H7 (cell line): ENCODE measurements at regions not wholly inside any gene's neighbourhood (a gene's known extent, or its start where the extent isn't known, plus 50 kb on each side); places are given as distances from the start of the nearest gene placed in this dataset.

Source experiments
- DNase-seq: peaks from one replicate; pipeline ENCODE4 v3.0.0; 2012
- H3K27me3 ChIP-seq: 2 replicates; pipeline ENCODE4 v1.6.0; 2011; ENCODE audit warnings: mild to moderate bottlenecking, low read length; ENCODE audit not compliant: control insufficient read depth, insufficient read depth
- H3K36me3 ChIP-seq: replicated peaks from 2 replicates; pipeline ENCODE4 v1.5.1; 2011; ENCODE audit warnings: low read length; ENCODE audit not compliant: control insufficient read depth, insufficient read depth
- H3K4me3 ChIP-seq: 2 replicates; pipeline ENCODE4 v1.5.1; 2011; ENCODE audit warnings: low read depth, mild to moderate bottlenecking, control low read depth, low read length, moderate library complexity; ENCODE audit not compliant: insufficient read depth

DNA sequence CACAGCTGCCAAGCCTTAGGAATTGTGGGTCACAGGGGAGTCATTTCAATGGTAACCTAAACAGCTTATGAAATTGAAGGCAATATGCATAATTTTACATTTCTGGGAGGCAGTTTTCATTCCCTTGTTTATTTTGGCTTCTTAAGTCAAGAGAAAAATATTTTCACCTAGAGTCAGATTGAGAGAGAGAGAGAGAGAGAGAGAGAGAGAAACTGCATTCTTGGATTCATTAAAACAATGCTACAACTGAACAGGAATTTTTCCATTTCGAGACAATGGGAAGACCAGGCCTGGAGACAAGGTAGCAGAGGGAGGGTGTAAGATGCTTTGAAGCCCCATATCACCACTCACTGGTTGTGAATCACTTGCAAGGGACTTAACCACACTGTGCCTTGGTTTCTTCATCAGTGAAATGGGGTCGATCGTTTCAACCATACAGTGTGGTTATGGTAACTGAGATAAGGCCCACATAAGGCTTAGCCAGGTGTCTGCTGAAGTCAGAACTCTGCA lies 224.7 kb upstream of the IRX3 start:
- DNase-seq: no peak
- Histone ChIP-seq H3K36me3 (no peaks in the 10 kb centered on the region), H3K4me3 (no peak overlapping the region), H3K27me3 (no peaks in the 10 kb centered on the region)

- H3K27me3 ChIP-seq: no peaks in the 10 kb centered on the region
- H3K36me3 ChIP-seq: no peaks in the 10 kb centered on the region
- no peak overlapping the region for H3K4me3 ChIP-seq
- no peak for DNase-seq
Measured at GRCh38 chr16:54510685-54511221, 224.2 kb upstream of the IRX3 start.

GRCh38 chr16:54509456-54509855 lies 222.9 kb upstream of the IRX3 start:
- no peak overlapping the region for H3K4me3 ChIP-seq

GRCh38 chr16:54508351-54508750 lies 221.8 kb upstream of the IRX3 start:
- Histone ChIP-seq H3K27me3 (no peaks in the 10 kb centered on the region), H3K36me3 (no peaks in the 10 kb centered on the region), H3K4me3 (no peak overlapping the region)
- DNase-seq: no peak

More at GRCh38 chr16:54509456-54509855, 222.9 kb upstream of the IRX3 start:
- H3K27me3 ChIP-seq: no peaks in the 10 kb centered on the region
- no peak for DNase-seq
- H3K36me3 ChIP-seq: no peaks in the 10 kb centered on the region

DNA sequence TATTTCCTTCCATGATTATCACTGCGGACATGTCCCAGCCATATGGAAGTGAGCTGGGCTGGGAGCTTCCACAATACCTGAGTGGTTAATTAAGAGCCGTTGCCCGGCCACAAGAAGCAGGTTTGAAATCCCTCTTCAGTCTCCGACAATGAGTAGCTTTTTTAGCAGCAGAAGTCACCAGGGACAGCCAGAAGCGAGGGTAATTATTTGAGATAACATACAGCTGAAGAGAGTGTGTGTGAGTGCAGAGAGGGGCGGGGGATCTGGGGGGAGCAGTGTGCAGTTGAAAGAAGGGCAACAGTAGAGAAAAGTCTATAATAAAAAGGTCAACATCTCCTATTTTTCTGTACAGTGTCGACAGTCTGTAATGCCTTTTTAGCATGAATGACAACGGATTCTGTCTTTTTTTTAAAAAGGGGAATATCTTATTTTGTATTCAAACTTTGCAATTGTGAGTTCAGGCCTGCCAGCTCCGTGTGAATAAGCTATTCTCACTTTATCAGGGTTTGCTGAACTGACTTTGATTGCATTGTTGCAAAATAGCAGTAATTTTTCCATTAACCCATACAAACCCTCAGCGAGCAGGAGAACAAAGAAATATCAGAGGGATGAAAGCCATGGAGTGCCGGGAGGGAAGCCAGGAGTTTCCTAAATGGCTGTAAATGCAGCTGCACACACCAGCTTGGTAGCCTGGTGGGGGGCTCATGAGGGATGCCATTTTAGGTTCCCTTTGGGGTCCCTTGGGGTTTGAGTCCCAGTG lies 220.3 kb upstream of the IRX3 start:
- no peak for DNase-seq

DNA sequence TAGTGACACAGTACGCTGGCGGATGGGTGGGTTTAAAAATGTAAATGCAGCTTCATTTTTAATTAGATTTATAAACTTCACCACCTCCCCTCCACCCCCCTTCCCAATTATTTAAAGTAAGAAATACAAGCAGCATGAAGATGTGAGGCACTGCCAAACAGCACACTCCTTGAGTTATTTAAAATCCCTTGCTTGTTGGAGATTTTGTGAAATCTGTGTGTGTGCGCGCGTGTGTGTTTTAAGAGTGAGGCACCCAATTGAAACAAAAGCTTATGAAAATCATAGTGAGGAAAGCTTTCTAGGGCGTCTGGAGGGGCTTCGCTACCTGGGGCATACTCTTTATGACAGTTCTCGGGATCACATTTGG lies 219.6 kb upstream of the IRX3 start:
- Histone ChIP-seq H3K36me3 (no peaks in the 10 kb centered on the region), H3K27me3 (no peaks in the 10 kb centered on the region), H3K4me3 (no peak overlapping the region)
- DNase-seq: no peak

More for the DNA sequence above, 220.3 kb upstream of the IRX3 start:
- H3K4me3 ChIP-seq: no peak overlapping the region
- H3K27me3 ChIP-seq: no peaks in the 10 kb centered on the region
- H3K36me3 ChIP-seq: no peaks in the 10 kb centered on the region

- Histone ChIP-seq H3K36me3 (no peaks in the 10 kb centered on the region), H3K4me3 (no peak overlapping the region), H3K27me3 (no peaks in the 10 kb centered on the region)
- no peak for DNase-seq
Measured at GRCh38 chr16:54505549-54506213, 219.1 kb upstream of the IRX3 start.

GRCh38 chr16:54504372-54504771 lies 217.8 kb upstream of the IRX3 start:
- Histone ChIP-seq H3K36me3 (no peaks in the 10 kb centered on the region), H3K4me3 (no peak overlapping the region), H3K27me3 (no peaks in the 10 kb centered on the region)
- no peak for DNase-seq

DNA sequence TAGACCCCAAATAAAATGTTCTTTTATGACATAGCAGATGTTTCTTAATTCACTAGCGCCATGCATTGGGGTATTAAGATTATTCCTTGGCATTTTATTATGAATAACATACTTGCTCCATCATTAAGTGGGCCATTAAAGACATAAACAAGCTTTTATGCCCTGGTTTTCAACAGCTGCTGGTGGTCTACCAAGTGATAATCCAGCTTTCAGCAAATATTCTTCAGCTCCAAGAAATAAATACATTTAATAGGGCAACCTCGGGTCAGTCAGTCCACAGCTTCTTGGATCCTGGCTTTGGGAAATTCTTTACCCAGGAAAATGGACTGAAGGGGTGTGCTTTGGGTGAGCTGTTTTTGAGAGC lies 217.3 kb upstream of the IRX3 start:
- H3K27me3 ChIP-seq: no peaks in the 10 kb centered on the region
- no peak overlapping the region for H3K4me3 ChIP-seq
- no peak for DNase-seq
- H3K36me3 ChIP-seq: no peaks in the 10 kb centered on the region

GRCh38 chr16:54503011-54503855 lies 216.6 kb upstream of the IRX3 start:
- H3K27me3 ChIP-seq: no peaks in the 10 kb centered on the region
- DNase-seq: no peak
- H3K4me3 ChIP-seq: no peak overlapping the region
- no peaks in the 10 kb centered on the region for H3K36me3 ChIP-seq

DNA sequence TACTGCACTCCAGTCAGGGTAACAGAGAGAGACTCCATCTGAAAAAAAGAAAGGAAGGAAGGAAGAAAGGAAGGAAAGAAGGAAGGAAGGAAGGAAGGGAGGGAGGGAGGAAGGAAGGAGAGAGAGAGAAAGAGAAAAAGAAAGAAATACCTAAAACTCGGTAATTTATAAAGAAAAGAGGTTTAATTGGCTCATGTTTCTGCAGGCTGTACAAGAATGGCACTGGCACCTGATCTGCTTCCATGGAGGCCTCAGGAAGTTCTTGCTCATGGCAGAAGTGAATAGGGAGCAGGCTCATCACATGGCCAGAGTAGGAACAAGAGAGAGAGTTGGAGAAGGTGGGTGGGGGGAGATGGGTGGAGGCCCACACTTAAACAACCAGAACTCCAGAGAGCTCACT lies 215.2 kb upstream of the IRX3 start:
- no peak for DNase-seq
- Histone ChIP-seq H3K27me3 (no peaks in the 10 kb centered on the region), H3K4me3 (no peak overlapping the region), H3K36me3 (no peaks in the 10 kb centered on the region)

- H3K4me3 ChIP-seq: no peak overlapping the region
- H3K36me3 ChIP-seq: no peaks in the 10 kb centered on the region
- no peaks in the 10 kb centered on the region for H3K27me3 ChIP-seq
- no peak for DNase-seq
Measured at GRCh38 chr16:54493594-54493993, 207.0 kb upstream of the IRX3 start.

GRCh38 chr16:54493061-54493460 lies 206.5 kb upstream of the IRX3 start:
- DNase-seq: no peak
- no peaks in the 10 kb centered on the region for H3K36me3 ChIP-seq
- H3K27me3 ChIP-seq: no peaks in the 10 kb centered on the region
- no peak overlapping the region for H3K4me3 ChIP-seq

DNA sequence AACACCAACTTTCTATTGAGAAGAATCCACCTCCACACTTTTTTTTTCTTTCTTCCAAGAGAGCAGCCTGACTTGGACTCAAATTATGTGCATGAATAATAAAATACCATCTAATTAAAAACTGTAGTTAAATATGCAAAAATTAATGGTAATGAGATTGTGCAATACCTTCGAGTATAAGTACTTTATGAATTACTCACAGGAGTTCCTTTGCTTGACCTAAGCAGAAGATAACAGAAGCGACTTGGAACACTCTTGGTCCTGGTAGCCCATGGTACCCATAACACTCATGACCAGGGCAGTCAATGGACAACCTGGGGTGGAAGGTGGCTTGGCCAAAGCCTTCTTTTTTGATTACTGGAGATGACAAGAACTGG lies 203.5 kb upstream of the IRX3 start:
- no peak overlapping the region for H3K4me3 ChIP-seq
- H3K27me3 ChIP-seq: no peaks in the 10 kb centered on the region
- no peaks in the 10 kb centered on the region for H3K36me3 ChIP-seq
- no peak for DNase-seq
